ENCODE measurements at regions not wholly inside any gene's neighbourhood (a gene's known extent, or its start where the extent isn't known, plus 50 kb on each side); places are given as distances from the start of the nearest gene placed in this dataset.

DNA sequence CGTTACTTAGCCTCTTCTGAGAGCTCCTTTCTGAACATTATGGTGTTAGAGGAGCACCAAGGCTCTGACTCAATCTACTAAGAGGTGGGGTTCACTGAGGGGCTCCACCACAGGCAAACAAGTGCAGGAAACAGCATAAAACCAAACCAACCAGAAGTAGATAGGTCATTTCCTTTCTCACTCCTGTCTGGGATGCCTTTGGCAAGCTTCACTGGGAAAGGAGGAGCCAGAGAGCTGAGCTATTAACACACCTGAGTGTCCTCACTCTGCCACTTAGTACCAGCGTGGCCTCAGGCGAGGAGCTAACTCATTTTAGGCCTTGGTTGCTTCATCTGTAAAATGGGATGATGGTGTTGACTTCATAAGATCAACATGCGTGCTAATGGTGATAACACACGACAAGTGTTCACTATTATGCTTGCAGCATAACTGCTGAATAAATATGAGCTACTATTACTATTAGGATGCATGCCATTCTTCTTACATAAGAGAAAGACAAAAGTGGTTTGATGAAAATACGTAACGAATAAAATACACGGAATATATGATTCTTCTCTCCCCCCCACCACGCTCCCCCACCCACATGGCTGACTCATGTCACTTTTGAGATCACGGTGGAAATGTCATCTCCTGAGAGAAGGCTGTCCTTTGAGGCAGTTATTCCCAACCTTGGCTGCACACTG, 185.4 kb downstream of the BCAS1 start:
- TF ChIP-seq, protein P1, sequence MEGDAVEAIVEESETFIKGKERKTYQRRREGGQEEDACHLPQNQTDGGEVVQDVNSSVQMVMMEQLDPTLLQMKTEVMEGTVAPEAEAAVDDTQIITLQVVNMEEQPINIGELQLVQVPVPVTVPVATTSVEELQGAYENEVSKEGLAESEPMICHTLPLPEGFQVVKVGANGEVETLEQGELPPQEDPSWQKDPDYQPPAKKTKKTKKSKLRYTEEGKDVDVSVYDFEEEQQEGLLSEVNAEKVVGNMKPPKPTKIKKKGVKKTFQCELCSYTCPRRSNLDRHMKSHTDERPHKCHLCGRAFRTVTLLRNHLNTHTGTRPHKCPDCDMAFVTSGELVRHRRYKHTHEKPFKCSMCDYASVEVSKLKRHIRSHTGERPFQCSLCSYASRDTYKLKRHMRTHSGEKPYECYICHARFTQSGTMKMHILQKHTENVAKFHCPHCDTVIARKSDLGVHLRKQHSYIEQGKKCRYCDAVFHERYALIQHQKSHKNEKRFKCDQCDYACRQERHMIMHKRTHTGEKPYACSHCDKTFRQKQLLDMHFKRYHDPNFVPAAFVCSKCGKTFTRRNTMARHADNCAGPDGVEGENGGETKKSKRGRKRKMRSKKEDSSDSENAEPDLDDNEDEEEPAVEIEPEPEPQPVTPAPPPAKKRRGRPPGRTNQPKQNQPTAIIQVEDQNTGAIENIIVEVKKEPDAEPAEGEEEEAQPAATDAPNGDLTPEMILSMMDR (conservative IDR thresholded peaks at IDR 0.05): no peak
- Histone ChIP-seq H3K23ac (ENCODE audit: insufficient read length, low read depth, low read length) (no peak overlapping the region), H3K9ac (ENCODE audit: extremely low read depth, insufficient read length, low read length) (no peak overlapping the region), H2BK12ac (ENCODE audit: insufficient read length, low read depth, low read length) (no peak overlapping the region), H2AK5ac (ENCODE audit: insufficient read length, low read length) (no peak overlapping the region), H4K5ac (ENCODE audit: insufficient read length, low read depth, low read length) (no peak overlapping the region), H2BK5ac (ENCODE audit: insufficient read length, low read length) (no peak overlapping the region), H4K20me1 (ENCODE audit: control insufficient read depth, insufficient read depth, insufficient read length) (no peaks in the 10 kb centered on the region), H2BK120ac (ENCODE audit: low read depth, low read length, poor library complexity, severe bottlenecking) (no peak overlapping the region), H2BK20ac (ENCODE audit: low read depth, low read length, poor library complexity, severe bottlenecking) (no peak overlapping the region), H3K4me2 (ENCODE audit: insufficient read depth, insufficient read length, low read length) (no peak overlapping the region), H3K27ac (ENCODE audit: insufficient read length, low read depth, low read length) (no peak overlapping the region), H3K79me2 (ENCODE audit: insufficient read depth, low read length) (no peaks in the 10 kb centered on the region), H3K27me3 (ENCODE audit: insufficient read depth, low read length) (no peaks in the 10 kb centered on the region), H3K23me2 (ENCODE audit: insufficient read length, low read depth, low read length, poor library complexity, severe bottlenecking) (no peaks in the 10 kb centered on the region), H4K91ac (ENCODE audit: insufficient read length, low read depth, low read length) (no peak overlapping the region), H2AFZ (ENCODE audit: low read length) (no peak overlapping the region), H3K9me3 (ENCODE audit: control insufficient read depth, low read depth, low read length) (no peaks in the 10 kb centered on the region), H3T11ph (ENCODE audit: low read length) (no peak overlapping the region), H3K4me1 (ENCODE audit: insufficient read depth, low read length) (peaks cover 4% of the 10 kb centered on the region; the same call in 1 of the 2 replicates), H4K8ac (replicated peaks; ENCODE audit: insufficient read length, low read depth, low read length) (no peak overlapping the region), H2BK15ac (ENCODE audit: low read depth, low read length) (no peak overlapping the region), H3K56ac (ENCODE audit: insufficient read length, low read depth, low read length) (no peak overlapping the region), H3K18ac (ENCODE audit: insufficient read length, low read depth, low read length) (no peak overlapping the region), H3K4ac (ENCODE audit: low read depth, low read length) (no peak overlapping the region), H3K14ac (ENCODE audit: insufficient read depth, low read length) (no peak overlapping the region), H3K79me1 (ENCODE audit: insufficient read depth, low read depth, low read length, poor library complexity, severe bottlenecking) (no peaks in the 10 kb centered on the region)
- Mint-ChIP-seq H3K36me3 (ENCODE audit: insufficient read depth in 1 of 3, low read depth in 3 of 3) (no peaks in the 10 kb centered on the region), H3K4me3 (0 out of 5 replicates have a peak overlapping the region, but pooled peaks of 1 of the 2 experiments have one; percentile 41), H3K9me3 (no peaks in the 10 kb centered on the region), H3K4me1 (peaks cover 39 to 50% of the 10 kb centered on the region in 2 experiments), H3K27ac (peak overlapping the region; percentile 43 to 94 (median 84); a peak in 6 of 7 replicates), H3K27me3 (ENCODE audit: low read depth) (no peaks in the 10 kb centered on the region)
- no CpG with 5 or more reads among the region's 10 CpGs for WGBS (ENCODE audit: extremely low coverage, insufficient read length, low lambda C conversion rate)
- DNase-seq: no peak
